Activated T-helper 17 cell treated with anti-CD3 and anti-CD28 coated beads, Interleukin-2, amount 50 U/mL, for 72 hours (primary cell): ENCODE measurements at regions not wholly inside any gene's neighbourhood (a gene's known extent, or its start where the extent isn't known, plus 50 kb on each side); places are given as distances from the start of the nearest gene placed in this dataset.
"Not testable (repeated sequence)": the region's sequence is repeated elsewhere in the genome, so short reads cannot be mapped to it uniquely, and the experiment has no call there.

Source experiments
- ATAC-seq: fragments of 150-1000 bp; cut with Tn5 transposase; replicated peaks from 2 replicates; pipeline ENCODE4 v1.10.0; 2021; ENCODE audit warnings: mild to moderate bottlenecking, moderate library complexity
- H3K27ac Mint-ChIP-seq: one replicate; pipeline ENCODE4 v1.8.0; 2022; ENCODE audit warnings: mixed read lengths
- H3K27me3 Mint-ChIP-seq: one replicate; pipeline ENCODE4 v1.8.0; 2022; ENCODE audit warnings: mixed read lengths
- H3K36me3 Mint-ChIP-seq: one replicate; pipeline ENCODE4 v1.8.0; 2022; ENCODE audit warnings: low read depth, mild to moderate bottlenecking, mixed read lengths
- H3K4me1 Mint-ChIP-seq: one replicate; pipeline ENCODE4 v1.8.0; 2022; ENCODE audit warnings: mixed read lengths
- H3K4me3 Mint-ChIP-seq: one replicate; pipeline ENCODE4 v1.8.0; 2022; ENCODE audit warnings: mild to moderate bottlenecking, mixed read lengths
- H3K9me3 Mint-ChIP-seq: one replicate; pipeline ENCODE4 v1.8.0; 2022; ENCODE audit warnings: mixed read lengths

- H3K27ac Mint-ChIP-seq, H3K9me3 Mint-ChIP-seq, H3K4me1 Mint-ChIP-seq, H3K4me3 Mint-ChIP-seq, H3K36me3 Mint-ChIP-seq, ATAC-seq, H3K27me3 Mint-ChIP-seq: not testable (repeated sequence)
Measured at GRCh38 chr7:153958789-153959188, 93.4 kb upstream of the DPP6 start.

- not testable (repeated sequence) for ATAC-seq, H3K27me3 Mint-ChIP-seq, H3K36me3 Mint-ChIP-seq, H3K4me1 Mint-ChIP-seq, H3K27ac Mint-ChIP-seq, H3K4me3 Mint-ChIP-seq, H3K9me3 Mint-ChIP-seq
Measured at GRCh38 chr7:153964481-153965112, 87.6 kb upstream of the DPP6 start.

- not testable (repeated sequence) for H3K4me3 Mint-ChIP-seq, H3K27me3 Mint-ChIP-seq, H3K9me3 Mint-ChIP-seq, H3K27ac Mint-ChIP-seq, H3K36me3 Mint-ChIP-seq, H3K4me1 Mint-ChIP-seq, ATAC-seq
Measured at GRCh38 chr7:153969016-153969415, 83.2 kb upstream of the DPP6 start.

- not testable (repeated sequence) for H3K9me3 Mint-ChIP-seq, H3K27ac Mint-ChIP-seq, ATAC-seq, H3K27me3 Mint-ChIP-seq, H3K4me3 Mint-ChIP-seq, H3K4me1 Mint-ChIP-seq, H3K36me3 Mint-ChIP-seq
Measured at GRCh38 chr7:153974603-153975002, 77.6 kb upstream of the DPP6 start.

- not testable (repeated sequence) for ATAC-seq, H3K9me3 Mint-ChIP-seq, H3K27me3 Mint-ChIP-seq, H3K27ac Mint-ChIP-seq, H3K36me3 Mint-ChIP-seq, H3K4me1 Mint-ChIP-seq, H3K4me3 Mint-ChIP-seq
Measured at GRCh38 chr7:153976745-153977144, 75.5 kb upstream of the DPP6 start.

- not testable (repeated sequence) for H3K27ac Mint-ChIP-seq, H3K4me3 Mint-ChIP-seq, H3K9me3 Mint-ChIP-seq, H3K4me1 Mint-ChIP-seq, H3K27me3 Mint-ChIP-seq, ATAC-seq, H3K36me3 Mint-ChIP-seq
Measured at GRCh38 chr7:153983186-153983585, 69.0 kb upstream of the DPP6 start.

- not testable (repeated sequence) for H3K27me3 Mint-ChIP-seq, H3K9me3 Mint-ChIP-seq, H3K36me3 Mint-ChIP-seq, H3K27ac Mint-ChIP-seq, H3K4me3 Mint-ChIP-seq, H3K4me1 Mint-ChIP-seq, ATAC-seq
Measured at GRCh38 chr7:153989066-153989627, 63.1 kb upstream of the DPP6 start.

GRCh38 chr7:153989742-153990425, 62.3 kb upstream of the DPP6 start:
- H3K9me3 Mint-ChIP-seq, H3K36me3 Mint-ChIP-seq, H3K4me3 Mint-ChIP-seq, H3K27ac Mint-ChIP-seq, ATAC-seq, H3K4me1 Mint-ChIP-seq, H3K27me3 Mint-ChIP-seq: not testable (repeated sequence)

GRCh38 chr7:153991471-153991870, 60.7 kb upstream of the DPP6 start:
- ATAC-seq: not testable (repeated sequence)

GRCh38 chr7:153993402-153993801, 58.8 kb upstream of the DPP6 start:
- H3K27me3 Mint-ChIP-seq, H3K9me3 Mint-ChIP-seq, H3K36me3 Mint-ChIP-seq, H3K27ac Mint-ChIP-seq, H3K4me3 Mint-ChIP-seq, H3K4me1 Mint-ChIP-seq, ATAC-seq: not testable (repeated sequence)

More at GRCh38 chr7:153991471-153991870, 60.7 kb upstream of the DPP6 start:
- not testable (repeated sequence) for H3K36me3 Mint-ChIP-seq, H3K4me1 Mint-ChIP-seq, H3K27ac Mint-ChIP-seq, H3K4me3 Mint-ChIP-seq, H3K9me3 Mint-ChIP-seq, H3K27me3 Mint-ChIP-seq

GRCh38 chr7:153998896-153999295, 53.3 kb upstream of the DPP6 start:
- H3K27ac Mint-ChIP-seq, H3K4me3 Mint-ChIP-seq, H3K36me3 Mint-ChIP-seq, H3K4me1 Mint-ChIP-seq, H3K9me3 Mint-ChIP-seq, ATAC-seq, H3K27me3 Mint-ChIP-seq: not testable (repeated sequence)
